NCI-H1417 treated with DMSO at 0.1 percent for 48 hours (cell line): ENCODE measurements at regions not wholly inside any gene's neighbourhood (a gene's known extent, or its start where the extent isn't known, plus 50 kb on each side); places are given as distances from the start of the nearest gene placed in this dataset.
"Not testable (repeated sequence)": the region's sequence is repeated elsewhere in the genome, so short reads cannot be mapped to it uniquely, and the experiment has no call there.

Experiments used
- DNase-seq: peaks from one replicate; lab custom pipeline; 2025; lab: John Stamatoyannopoulos, UW

GRCh38 chr3:74053970-74054516 is 429.3 kb upstream of the PDZRN3 start:
- no peak for DNase-seq

- DNase-seq: no peak
Observed at GRCh38 chr3:74049444-74049843, 424.7 kb upstream of the PDZRN3 start.

- DNase-seq: no peak
Observed at GRCh38 chr3:74048699-74049098, 424.0 kb upstream of the PDZRN3 start.

GRCh38 chr3:74045000-74045399 is 420.3 kb upstream of the PDZRN3 start:
- no peak for DNase-seq

GRCh38 chr3:74041068-74041675 is 416.4 kb upstream of the PDZRN3 start:
- no peak for DNase-seq

- DNase-seq: no peak
Observed at GRCh38 chr3:74039105-74039504, 414.4 kb upstream of the PDZRN3 start.

GRCh38 chr3:74036568-74036967 is 411.8 kb upstream of the PDZRN3 start:
- no peak for DNase-seq

GRCh38 chr3:74036102-74036501 is 411.4 kb upstream of the PDZRN3 start:
- no peak for DNase-seq

- no peak for DNase-seq
Observed at GRCh38 chr3:74033806-74034205, 409.1 kb upstream of the PDZRN3 start.

GRCh38 chr3:74033381-74033780 is 408.6 kb upstream of the PDZRN3 start:
- no peak for DNase-seq

GRCh38 chr3:74027121-74027520 is 402.4 kb upstream of the PDZRN3 start:
- no peak for DNase-seq

GRCh38 chr3:74023395-74023794 is 398.7 kb upstream of the PDZRN3 start:
- no peak for DNase-seq

GRCh38 chr3:74021449-74021848 is 396.7 kb upstream of the PDZRN3 start:
- DNase-seq: no peak

GRCh38 chr3:74009961-74010844 is 385.5 kb upstream of the PDZRN3 start:
- no peak for DNase-seq

- no peak for DNase-seq
Observed at GRCh38 chr3:74004386-74004785, 379.6 kb upstream of the PDZRN3 start.

GRCh38 chr3:74003734-74004133 is 379.0 kb upstream of the PDZRN3 start:
- no peak for DNase-seq

GRCh38 chr3:74001436-74001835 is 376.7 kb upstream of the PDZRN3 start:
- DNase-seq: no peak

GRCh38 chr3:74000725-74001124 is 376.0 kb upstream of the PDZRN3 start:
- DNase-seq: no peak

GRCh38 chr3:73999501-73999900 is 374.8 kb upstream of the PDZRN3 start:
- DNase-seq: no peak

GRCh38 chr3:73990691-73991090 is 365.9 kb upstream of the PDZRN3 start:
- DNase-seq: not testable (repeated sequence)

GRCh38 chr3:73966733-73967132 is 342.0 kb upstream of the PDZRN3 start:
- DNase-seq: no peak

GRCh38 chr3:73964818-73965217 is 340.1 kb upstream of the PDZRN3 start:
- DNase-seq: no peak

- peak; percentile 91 for DNase-seq
Observed at GRCh38 chr3:73955494-73956070, 330.8 kb upstream of the PDZRN3 start.
